Astrocyte of the spinal cord (primary cell): ENCODE measurements at regions not wholly inside any gene's neighbourhood (a gene's known extent, or its start where the extent isn't known, plus 50 kb on each side); places are given as distances from the start of the nearest gene placed in this dataset.
A peak's percentile ranks its signal among the peaks of the same experiment; 100 is the strongest.
"Not testable (repeated sequence)": the region's sequence is repeated elsewhere in the genome, so short reads cannot be mapped to it uniquely, and the experiment has no call there.

Experiments
- DNase-seq: peaks from one replicate; pipeline ENCODE4 v3.0.0; 2011; ENCODE audit warnings: low read depth, low spot score
- H3K4me3 ChIP-seq: 2 replicates; pipeline ENCODE4 v1.5.1; 2011; ENCODE audit warnings: low read depth, mild to moderate bottlenecking, low read length, moderate library complexity
- in situ Hi-C: cut with HindIII; loops from 2 replicates; pipeline ENCODE4 v1.10.0; 2017; ENCODE audit warnings: low sequenced_read_pairs
- TF ChIP-seq, protein P1 (sequence below): IDR thresholded peaks from 2 replicates; pipeline ENCODE4 v1.5.1; 2012; ENCODE audit warnings: low read depth, mild to moderate bottlenecking, low read length, inconsistent platforms

DNA sequence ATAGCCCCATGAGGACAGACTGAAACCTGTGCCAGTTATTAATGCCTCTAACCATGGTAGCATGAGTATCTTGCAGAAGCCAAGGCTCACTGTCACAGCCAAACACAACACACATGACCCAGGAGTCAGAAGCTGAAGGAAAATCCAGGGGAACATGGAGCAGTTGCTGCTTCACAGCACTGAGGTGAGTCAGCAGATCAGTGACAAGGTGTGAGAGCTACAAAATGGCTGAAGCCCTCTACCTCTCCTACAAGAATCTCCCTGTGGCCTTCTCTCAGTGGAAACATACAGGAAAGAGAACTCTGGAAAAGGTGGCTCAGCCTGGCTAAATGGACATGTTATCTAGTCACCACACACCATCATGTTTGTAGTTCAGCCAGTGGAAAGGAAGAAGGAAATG, 93.5 kb downstream of the NAB1 start:
- in situ Hi-C loops = no loop called here
- H3K4me3 ChIP-seq = no peak overlapping the region
- TF ChIP-seq, protein P1, sequence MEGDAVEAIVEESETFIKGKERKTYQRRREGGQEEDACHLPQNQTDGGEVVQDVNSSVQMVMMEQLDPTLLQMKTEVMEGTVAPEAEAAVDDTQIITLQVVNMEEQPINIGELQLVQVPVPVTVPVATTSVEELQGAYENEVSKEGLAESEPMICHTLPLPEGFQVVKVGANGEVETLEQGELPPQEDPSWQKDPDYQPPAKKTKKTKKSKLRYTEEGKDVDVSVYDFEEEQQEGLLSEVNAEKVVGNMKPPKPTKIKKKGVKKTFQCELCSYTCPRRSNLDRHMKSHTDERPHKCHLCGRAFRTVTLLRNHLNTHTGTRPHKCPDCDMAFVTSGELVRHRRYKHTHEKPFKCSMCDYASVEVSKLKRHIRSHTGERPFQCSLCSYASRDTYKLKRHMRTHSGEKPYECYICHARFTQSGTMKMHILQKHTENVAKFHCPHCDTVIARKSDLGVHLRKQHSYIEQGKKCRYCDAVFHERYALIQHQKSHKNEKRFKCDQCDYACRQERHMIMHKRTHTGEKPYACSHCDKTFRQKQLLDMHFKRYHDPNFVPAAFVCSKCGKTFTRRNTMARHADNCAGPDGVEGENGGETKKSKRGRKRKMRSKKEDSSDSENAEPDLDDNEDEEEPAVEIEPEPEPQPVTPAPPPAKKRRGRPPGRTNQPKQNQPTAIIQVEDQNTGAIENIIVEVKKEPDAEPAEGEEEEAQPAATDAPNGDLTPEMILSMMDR = no peak
- DNase-seq = no peak

DNA sequence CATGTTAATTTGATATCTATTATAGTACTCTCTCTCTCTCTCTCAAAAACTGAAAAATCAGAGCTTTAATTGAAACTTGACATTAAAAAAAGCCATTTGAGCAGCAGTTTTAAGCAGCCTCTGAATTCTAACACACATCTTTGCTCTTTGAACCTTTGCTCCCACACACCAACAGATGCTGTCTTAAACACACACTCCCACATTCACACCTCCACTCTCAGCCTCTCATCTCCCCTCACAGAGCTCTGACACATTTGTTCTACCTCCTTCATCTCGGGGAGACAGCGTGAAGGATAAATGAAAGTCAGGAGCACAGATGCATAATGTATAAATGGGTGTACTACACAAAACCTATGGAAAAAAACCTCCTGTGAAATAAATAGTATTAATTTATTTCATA, 95.2 kb downstream of the NAB1 start:
- in situ Hi-C loops = no loop called here
- TF ChIP-seq, protein P1 = no peak
- no peak overlapping the region for H3K4me3 ChIP-seq
- no peak for DNase-seq

DNA sequence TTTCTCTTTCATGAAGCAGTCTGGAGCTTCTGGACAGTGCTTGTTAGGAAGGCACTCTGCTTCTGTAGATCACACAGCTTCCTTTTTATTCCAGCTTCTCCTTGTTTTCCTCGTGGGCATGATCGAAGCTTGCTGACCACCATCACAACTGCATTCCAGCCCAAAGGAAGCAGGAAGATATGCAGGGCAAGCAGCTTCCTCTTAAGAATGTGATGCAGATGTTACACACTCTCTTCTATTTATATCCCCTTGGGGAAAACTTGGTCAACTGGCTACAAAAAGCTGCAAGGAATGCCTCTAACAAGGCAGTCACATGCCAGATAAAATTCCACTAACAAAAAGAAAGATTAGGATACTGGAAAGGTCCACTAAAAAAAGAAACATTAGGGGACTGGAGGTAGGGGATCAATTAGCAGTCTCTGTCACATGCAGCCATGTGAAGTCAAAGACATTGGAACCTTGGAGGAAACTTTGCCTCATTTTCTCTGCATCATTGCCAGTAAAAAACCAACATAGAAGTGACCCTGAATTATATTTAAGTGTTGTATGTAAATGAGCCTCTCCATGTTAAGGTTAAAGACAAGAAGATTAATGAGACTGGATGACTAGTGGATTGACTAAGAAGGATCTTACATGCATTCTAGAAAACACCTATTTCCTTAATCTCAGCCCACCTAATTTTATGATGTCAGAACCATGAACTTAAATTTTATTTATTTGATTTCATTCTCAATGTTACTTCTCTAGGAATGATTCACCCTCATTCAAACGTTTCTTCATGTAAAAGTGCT, 98.3 kb downstream of the NAB1 start:
- no peak overlapping the region for H3K4me3 ChIP-seq
- TF ChIP-seq, protein P1 = no peak
- no peak for DNase-seq
- in situ Hi-C loops = no loop called here

DNA sequence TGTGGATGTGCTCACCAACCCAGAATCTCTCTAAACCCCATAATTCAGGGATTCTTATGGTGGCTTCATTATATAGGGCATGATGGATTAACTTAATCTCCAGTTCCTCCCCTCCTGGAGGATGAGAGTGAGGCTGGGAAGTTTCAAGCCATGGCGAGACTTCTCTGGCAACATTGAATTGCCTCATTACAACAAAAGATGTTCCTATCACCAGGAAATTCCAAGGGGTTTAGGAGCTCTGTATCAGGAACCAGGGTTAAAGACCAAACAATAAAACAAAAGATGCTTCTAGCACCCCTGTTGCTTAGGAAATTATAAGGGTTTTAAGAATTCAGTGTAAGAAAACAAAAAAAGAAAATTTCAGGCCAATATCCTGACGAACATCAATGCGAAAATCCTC, 100.1 kb downstream of the NAB1 start:
- no peak for DNase-seq
- H3K4me3 ChIP-seq = no peak overlapping the region
- in situ Hi-C loops = no loop called here
- TF ChIP-seq, protein P1 = no peak

DNA sequence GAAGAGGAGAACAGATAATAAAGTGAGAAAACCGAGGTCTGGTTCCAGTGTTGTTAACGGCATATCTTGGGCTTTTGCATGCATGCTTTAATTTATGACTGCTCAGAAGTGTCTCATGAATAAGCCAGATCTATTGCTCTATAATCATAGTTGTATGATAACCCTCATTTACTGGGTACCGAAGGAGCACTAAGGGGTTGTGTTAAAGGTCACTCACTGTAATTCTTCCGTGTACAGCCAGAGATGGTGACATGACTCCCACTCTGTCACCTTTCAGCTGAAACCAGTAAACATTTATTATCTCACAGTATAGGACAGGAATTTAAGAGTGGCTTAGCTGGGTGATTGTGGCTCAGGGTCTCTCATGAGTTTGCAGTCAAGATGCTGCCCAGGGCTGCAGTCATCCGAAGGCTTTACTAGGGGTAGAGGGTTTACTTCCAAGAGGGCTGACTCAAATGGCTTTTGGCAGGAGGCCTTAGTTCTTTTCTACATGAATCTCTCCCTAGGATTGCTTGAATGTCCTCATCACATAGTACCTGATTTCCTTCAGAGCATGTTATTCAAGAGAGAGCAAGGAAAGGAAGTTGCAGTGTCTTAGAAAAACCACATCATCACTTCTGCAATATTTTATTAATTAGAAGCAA, 107.0 kb downstream of the NAB1 start:
- TF ChIP-seq, protein P1 = no peak
- in situ Hi-C loops = no loop called here
- no peak overlapping the region for H3K4me3 ChIP-seq
- DNase-seq = no peak

DNA sequence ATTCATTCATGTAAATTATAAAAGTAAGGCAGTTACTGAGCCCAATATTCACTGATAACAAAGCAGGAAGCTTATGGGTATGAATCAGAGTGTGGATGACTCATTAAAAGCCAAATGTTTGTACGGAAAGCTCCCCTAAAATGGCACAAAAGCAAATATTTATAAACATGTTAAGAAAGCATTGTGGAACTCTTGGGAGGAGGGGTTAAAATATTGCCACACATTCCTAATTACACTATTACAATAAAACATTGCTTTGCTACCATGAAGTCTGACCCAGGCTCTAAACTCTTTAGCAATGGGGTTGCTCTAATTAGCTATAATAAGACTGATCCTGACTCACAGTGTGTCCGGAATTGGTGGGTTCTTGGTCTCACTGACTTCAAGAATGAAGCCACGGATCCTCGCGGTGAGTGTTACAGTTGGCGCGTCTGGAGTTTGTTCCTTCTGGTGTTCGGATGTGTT, 110.9 kb downstream of the NAB1 start:
- TF ChIP-seq, protein P1 = no peak
- no peak overlapping the region for H3K4me3 ChIP-seq
- DNase-seq = peak; percentile 80
- in situ Hi-C loops = no loop called here

DNA sequence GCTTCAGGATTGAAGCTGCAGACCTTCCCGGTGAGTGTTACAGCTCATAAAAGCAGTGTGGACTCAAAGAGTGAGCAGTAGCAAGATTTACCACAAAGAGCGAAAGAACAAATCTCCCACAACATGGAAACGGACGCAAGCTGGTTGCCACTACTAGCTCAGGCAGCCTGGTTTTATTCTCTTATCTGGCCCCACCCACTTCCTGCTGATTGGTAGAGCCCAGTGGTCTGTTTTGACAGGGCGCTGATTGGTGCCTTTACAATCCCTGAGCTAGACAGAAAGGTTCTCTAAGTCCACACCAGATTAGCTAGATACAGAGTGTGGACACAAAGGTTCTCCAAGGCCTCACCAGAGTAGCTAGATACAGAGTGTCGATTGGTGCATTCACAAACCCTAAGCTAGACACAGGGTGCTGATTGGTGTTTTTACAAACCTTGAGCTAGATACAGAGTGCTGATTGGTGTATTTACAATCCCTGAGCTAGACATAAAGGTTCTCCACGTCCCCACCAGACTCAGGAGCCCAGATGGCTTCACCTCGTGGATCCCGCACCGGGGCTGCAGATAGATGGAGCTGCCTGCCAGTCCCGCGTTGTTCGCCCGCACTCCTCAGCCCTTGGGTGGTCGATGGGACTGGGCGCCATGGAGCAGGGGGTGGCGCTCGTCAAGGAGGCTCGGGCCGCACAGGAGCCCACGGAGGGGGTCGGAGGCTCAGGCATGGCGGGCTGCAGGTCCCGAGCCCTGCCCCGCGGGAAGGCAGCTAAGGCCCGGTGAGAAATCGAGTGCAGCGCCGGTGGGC, 111.7 kb downstream of the NAB1 start:
- DNase-seq, H3K4me3 ChIP-seq, in situ Hi-C loops: not testable (repeated sequence)

DNA sequence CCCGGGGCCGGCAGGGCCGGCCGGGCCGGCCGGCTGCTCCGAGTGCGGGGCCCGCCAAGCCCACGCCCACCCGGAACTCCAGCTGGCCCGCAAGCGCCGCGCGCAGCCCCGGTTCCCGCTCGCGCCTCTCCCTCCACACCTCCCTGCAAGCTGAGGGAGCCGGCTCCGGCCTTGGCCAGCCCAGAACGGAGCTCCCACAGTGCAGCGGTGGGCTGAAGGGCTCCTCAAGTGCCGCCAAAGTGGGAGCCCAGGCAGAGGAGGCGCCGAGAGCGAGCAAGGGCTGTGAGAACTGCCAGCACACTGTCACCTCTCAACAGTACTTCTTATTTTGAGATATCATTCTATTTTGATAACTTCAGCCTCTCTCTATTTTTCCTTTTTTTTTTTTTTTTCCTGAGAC, 112.3 kb downstream of the NAB1 start:
- in situ Hi-C loops, H3K4me3 ChIP-seq, DNase-seq: not testable (repeated sequence)
